ENCODE measurements at regions not wholly inside any gene's neighbourhood (a gene's known extent, or its start where the extent isn't known, plus 50 kb on each side); places are given as distances from the start of the nearest gene placed in this dataset.

DNA sequence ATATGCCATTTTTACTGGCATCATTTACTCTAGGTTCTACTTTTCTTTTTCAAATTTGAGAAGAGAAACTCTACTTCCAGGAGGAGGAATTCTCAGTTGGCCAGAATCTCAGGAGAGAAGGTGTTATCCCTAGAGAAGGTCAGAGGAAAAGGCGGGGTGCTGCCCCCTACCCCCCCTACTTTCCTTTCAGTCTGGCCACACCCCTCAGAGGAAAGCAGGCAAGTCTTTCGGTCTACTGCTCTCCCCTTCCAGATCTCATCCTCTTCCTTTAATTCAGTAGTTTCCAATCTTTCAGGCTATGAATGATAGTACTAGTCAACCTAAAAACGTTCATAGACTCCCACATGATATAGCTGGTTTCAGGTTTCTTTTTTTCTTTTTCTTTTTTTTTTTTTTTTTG is 366.5 kb upstream of the TBL1XR1 start:
- no peaks in the 10 kb centered on the region for H3K27me3 ChIP-seq (ENCODE audit: control insufficient read depth in 4 of 4, insufficient read depth in 4 of 4, low read length in 3 of 4)
- H3K9me3 ChIP-seq (ENCODE audit: control insufficient read depth in 4 of 4, low read length in 3 of 4) = no peaks in the 10 kb centered on the region
- DNase-seq (ENCODE audit: low spot score) = no peak
- WGBS = 68% methylated on average over 3 of the region's 3 CpGs
- H3K27ac ChIP-seq (ENCODE audit: low read depth in 1 of 2, low read length in 2 of 2) = no peak overlapping the region
- H3K4me3 ChIP-seq (ENCODE audit: low read depth in 1 of 3, low read length in 3 of 3) = no peak overlapping the region
- no peaks in the 10 kb centered on the region for H3K36me3 ChIP-seq (ENCODE audit: control insufficient read depth in 4 of 4, insufficient read depth in 3 of 4, low read depth in 1 of 4, low read length in 3 of 4)
- no peak overlapping the region for H3K9ac ChIP-seq (ENCODE audit: low read depth in 1 of 2, low read length in 2 of 2)
- H3K4me1 ChIP-seq (ENCODE audit: control insufficient read depth in 4 of 4, insufficient read depth in 4 of 4, low read length in 3 of 4) = no peaks in the 10 kb centered on the region
- TF ChIP-seq GABPA (IDR thresholded peaks at IDR 0.05 in 1 of 2, conservative IDR thresholded peaks at IDR 0.05 in 1 of 2) = no peak
- no peak for TF ChIP-seq CTCF (IDR thresholded peaks at IDR 0.05; ENCODE audit: low read depth, low read length, missing input control)
- no peak for TF ChIP-seq YY1 (IDR thresholded peaks at IDR 0.05)

DNA sequence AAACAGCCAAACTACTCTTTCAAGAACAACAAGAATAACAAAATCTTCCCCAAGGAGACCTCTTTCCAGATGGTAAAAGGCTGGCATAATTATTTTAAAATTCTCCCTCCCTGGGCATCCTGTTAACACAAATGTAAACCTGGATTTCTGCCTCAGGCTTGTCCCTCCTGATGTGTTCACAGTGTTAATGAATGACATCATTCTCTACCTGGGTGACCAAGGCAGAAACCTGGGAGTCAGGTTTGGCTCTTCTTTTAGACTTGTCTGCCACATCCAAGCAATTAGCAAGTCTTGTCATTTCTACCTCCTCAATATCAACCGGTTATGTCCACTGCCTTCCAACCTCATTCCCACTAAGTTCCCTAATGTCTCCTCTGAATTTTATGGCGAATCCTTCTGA is 368.7 kb upstream of the TBL1XR1 start:
- no peak overlapping the region for H3K27ac ChIP-seq (ENCODE audit: low read depth in 1 of 2, low read length in 2 of 2)
- no peak for DNase-seq (ENCODE audit: low spot score)
- no peaks in the 10 kb centered on the region for H3K9me3 ChIP-seq (ENCODE audit: control insufficient read depth in 4 of 4, low read length in 3 of 4)
- TF ChIP-seq GABPA (IDR thresholded peaks at IDR 0.05 in 1 of 2, conservative IDR thresholded peaks at IDR 0.05 in 1 of 2) (no peak), JUND (IDR thresholded peaks at IDR 0.05) (no peak), SP1 (IDR thresholded peaks at IDR 0.05) (no peak), ZBTB33 (IDR thresholded peaks at IDR 0.05) (no peak), TAF1 (conservative IDR thresholded peaks at IDR 0.05) (no peak), RXRA (IDR thresholded peaks at IDR 0.05) (no peak), EGR1 (IDR thresholded peaks at IDR 0.05; ENCODE audit: low read depth in 2 of 2) (no peak), CTCF (IDR thresholded peaks at IDR 0.05; ENCODE audit: low read depth, low read length, missing input control) (no peak), NR2F2 (IDR thresholded peaks at IDR 0.05) (no peak)
- H3K9ac ChIP-seq (ENCODE audit: low read depth in 1 of 2, low read length in 2 of 2) = no peak overlapping the region
- H3K27me3 ChIP-seq (ENCODE audit: control insufficient read depth in 4 of 4, insufficient read depth in 4 of 4, low read length in 3 of 4) = no peaks in the 10 kb centered on the region
- no peaks in the 10 kb centered on the region for H3K36me3 ChIP-seq (ENCODE audit: control insufficient read depth in 4 of 4, insufficient read depth in 3 of 4, low read depth in 1 of 4, low read length in 3 of 4)
- H3K4me3 ChIP-seq (ENCODE audit: low read depth in 1 of 3, low read length in 3 of 3) = no peak overlapping the region
- no peaks in the 10 kb centered on the region for H3K4me1 ChIP-seq (ENCODE audit: control insufficient read depth in 4 of 4, insufficient read depth in 4 of 4, low read length in 3 of 4)
- WGBS = 95% methylated on average over 2 of the region's 2 CpGs

DNA sequence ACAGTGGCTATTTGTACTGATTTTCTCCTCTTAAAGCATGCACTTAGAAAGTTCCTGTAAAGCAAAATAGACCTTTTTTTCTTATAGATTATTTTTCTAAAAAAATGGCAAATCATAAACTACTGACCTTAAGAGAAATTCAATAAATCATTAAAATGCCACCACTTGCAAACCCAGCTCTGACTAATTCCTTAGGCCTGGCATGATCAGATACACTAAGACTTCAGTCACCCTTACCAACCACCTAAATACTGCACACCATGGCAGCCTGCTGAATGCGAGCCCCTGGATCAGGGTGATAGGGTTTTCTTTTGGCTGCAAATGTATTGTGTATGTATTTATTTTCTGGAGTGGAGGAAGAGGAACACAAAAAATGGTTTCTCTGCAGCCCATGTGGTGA is 370.6 kb upstream of the TBL1XR1 start:
- DNase-seq (ENCODE audit: low spot score) = no peak
- H3K9me3 ChIP-seq (ENCODE audit: control insufficient read depth in 4 of 4, low read length in 3 of 4) = no peaks in the 10 kb centered on the region
- WGBS = 98% methylated on average over 1 of the region's 1 CpG
- H3K27me3 ChIP-seq (ENCODE audit: control insufficient read depth in 4 of 4, insufficient read depth in 4 of 4, low read length in 3 of 4) = no peaks in the 10 kb centered on the region
- H3K27ac ChIP-seq (ENCODE audit: low read depth in 1 of 2, low read length in 2 of 2) = no peak overlapping the region
- no peaks in the 10 kb centered on the region for H3K4me1 ChIP-seq (ENCODE audit: control insufficient read depth in 4 of 4, insufficient read depth in 4 of 4, low read length in 3 of 4)
- no peaks in the 10 kb centered on the region for H3K36me3 ChIP-seq (ENCODE audit: control insufficient read depth in 4 of 4, insufficient read depth in 3 of 4, low read depth in 1 of 4, low read length in 3 of 4)
- no peak overlapping the region for H3K9ac ChIP-seq (ENCODE audit: low read depth in 1 of 2, low read length in 2 of 2)
- TF ChIP-seq HNF4A (conservative IDR thresholded peaks at IDR 0.05) = no peak
- no peak for TF ChIP-seq JUND (IDR thresholded peaks at IDR 0.05)
- no peak for TF ChIP-seq RAD21 (IDR thresholded peaks at IDR 0.05)
- TF ChIP-seq HNF4G (IDR thresholded peaks at IDR 0.05) = no peak
- no peak for TF ChIP-seq FOXA1 (IDR thresholded peaks at IDR 0.05)
- TF ChIP-seq ATF3 (IDR thresholded peaks at IDR 0.05) = no peak
- no peak overlapping the region for H3K4me3 ChIP-seq (ENCODE audit: low read depth in 1 of 3, low read length in 3 of 3)
